SK-N-SH treated with all-trans-retinoic acid at 6 μM for 48 hours (cell line): ENCODE measurements at regions not wholly inside any gene's neighbourhood (a gene's known extent, or its start where the extent isn't known, plus 50 kb on each side); places are given as distances from the start of the nearest gene placed in this dataset.

Experiments
- ATAC-seq: fragments of 200-7000 bp; cut with Tn5 transposase; 3 replicates; pipeline ENCODE4 v1.9.1; 2020; ENCODE audit warnings: mild to moderate bottlenecking, moderate library complexity
- ARNTL ChIP-seq: fragments of 450-650 bp; formaldehyde crosslinking; IDR thresholded peaks from 2 replicates; pipeline ENCODE4 v1.5.0; 2020; ENCODE audit warnings: low read depth, mild to moderate bottlenecking, moderate library complexity, borderline replicate concordance
- BACH2 ChIP-seq: fragments of 250-450 bp; sonication (Bioruptor Pico); IDR thresholded peaks from 2 replicates; pipeline ENCODE4 v1.9.0; 2021; ENCODE audit warnings: mild to moderate bottlenecking, borderline replicate concordance
- ESRRG ChIP-seq: fragments of 250-450 bp; sonication (Bioruptor Pico); IDR thresholded peaks from 2 replicates; pipeline ENCODE4 v1.6.1; 2021; ENCODE audit warnings: mild to moderate bottlenecking
- GLIS3 ChIP-seq: fragments of 250-450 bp; sonication (Bioruptor Pico); IDR thresholded peaks from 2 replicates; pipeline ENCODE4 v1.5.0; 2020; ENCODE audit warnings: mild to moderate bottlenecking, moderate library complexity
- ISL1 ChIP-seq: fragments of 250-450 bp; sonication (Bioruptor Pico); IDR thresholded peaks from 2 replicates; pipeline ENCODE4 v2.1.2; 2022; ENCODE audit warnings: mild to moderate bottlenecking, moderate library complexity
- OSR1 ChIP-seq: fragments of 250-450 bp; sonication (Bioruptor Pico); IDR thresholded peaks from 2 replicates; pipeline ENCODE4 v1.8.0; 2022; ENCODE audit warnings: moderate library complexity, mild to moderate bottlenecking, inconsistent platforms
- PPARA ChIP-seq: fragments of 250-450 bp; sonication (Bioruptor Pico); IDR thresholded peaks from 2 replicates; pipeline ENCODE4 v1.5.0; 2020; ENCODE audit warnings: mild to moderate bottlenecking, borderline replicate concordance
- RARB ChIP-seq: fragments of 250-450 bp; sonication (Bioruptor Pico); IDR thresholded peaks from 2 replicates; pipeline ENCODE4 v1.8.0; 2021; ENCODE audit warnings: mild to moderate bottlenecking, moderate library complexity
- SNAI2 ChIP-seq: fragments of 250-450 bp; sonication (Bioruptor Pico); IDR thresholded peaks from 2 replicates; pipeline ENCODE4 v1.5.0; 2020; ENCODE audit warnings: mild to moderate bottlenecking, moderate library complexity
- TCF4 ChIP-seq: fragments of 250-450 bp; sonication (Bioruptor Pico); IDR thresholded peaks from 2 replicates; pipeline ENCODE4 v1.8.0; 2021; ENCODE audit warnings: mild to moderate bottlenecking, moderate library complexity, borderline replicate concordance
- TOX ChIP-seq: fragments of 250-450 bp; sonication (Bioruptor Pico); IDR thresholded peaks from 2 replicates; pipeline ENCODE4 v1.8.0; 2021; ENCODE audit warnings: mild to moderate bottlenecking, moderate library complexity, borderline replicate concordance
- ZC3H10 ChIP-seq: fragments of 250-450 bp; sonication (Bioruptor Pico); IDR thresholded peaks from 2 replicates; pipeline ENCODE4 v1.5.1; 2021; ENCODE audit warnings: mild to moderate bottlenecking, moderate library complexity
- ZFP3 ChIP-seq: fragments of 250-450 bp; sonication (Bioruptor Pico); IDR thresholded peaks from 2 replicates; pipeline ENCODE4 v1.5.0; 2020; ENCODE audit warnings: mild to moderate bottlenecking, moderate library complexity
- ZFP30 ChIP-seq: fragments of 450-650 bp; formaldehyde crosslinking; IDR thresholded peaks from 2 replicates; pipeline ENCODE4 v1.5.0; 2022; ENCODE audit warnings: mild to moderate bottlenecking, moderate library complexity
- ZNF565 ChIP-seq: fragments of 450-650 bp; formaldehyde crosslinking; conservative IDR thresholded peaks from 2 replicates; pipeline ENCODE4 v1.5.0; 2020; ENCODE audit warnings: low read depth, mild to moderate bottlenecking, moderate library complexity
- ZNF70 ChIP-seq: fragments of 450-650 bp; formaldehyde crosslinking; IDR thresholded peaks from 2 replicates; pipeline ENCODE4 v1.5.0; 2020; ENCODE audit warnings: mild to moderate bottlenecking, moderate library complexity
- ZNF8 ChIP-seq: fragments of 450-650 bp; formaldehyde crosslinking; IDR thresholded peaks from 2 replicates; pipeline ENCODE4 v1.5.0; 2020; ENCODE audit warnings: mild to moderate bottlenecking, moderate library complexity
- TF ChIP-seq, protein P1 (sequence below): fragments of 250-450 bp; sonication (Bioruptor Pico); IDR thresholded peaks from 2 replicates; pipeline ENCODE4 v1.5.1; 2021; ENCODE audit warnings: mild to moderate bottlenecking, moderate library complexity
- TF ChIP-seq, protein P2 (sequence below): fragments of 250-450 bp; sonication (Bioruptor Pico); IDR thresholded peaks from 2 replicates; pipeline ENCODE4 v1.5.0; 2020; ENCODE audit warnings: mild to moderate bottlenecking, moderate library complexity
- TF ChIP-seq, protein P3 (sequence below): fragments of 250-450 bp; sonication (Bioruptor Pico); IDR thresholded peaks from 2 replicates; pipeline ENCODE4 v1.8.0; 2021; ENCODE audit warnings: low read depth, mild to moderate bottlenecking, moderate library complexity, borderline replicate concordance

DNA sequence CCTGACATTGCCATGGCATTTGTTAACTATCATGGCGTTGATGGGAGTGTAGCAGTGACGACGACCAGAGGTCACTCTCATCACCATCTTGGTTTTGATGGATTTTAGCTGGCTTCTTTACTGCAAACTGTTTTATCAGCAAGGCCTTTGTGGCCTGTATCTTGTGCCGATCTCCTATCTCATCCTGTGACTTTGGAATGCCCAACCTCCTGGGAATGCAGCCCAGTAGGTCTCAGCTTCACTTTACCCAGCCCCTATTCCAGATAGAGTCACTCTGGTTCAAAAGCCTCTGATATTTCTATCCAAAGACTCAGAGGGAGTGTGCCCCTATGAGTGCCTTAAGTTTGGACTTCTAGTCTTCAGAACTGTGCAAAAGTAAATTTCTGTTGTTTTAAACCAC lies 130.1 kb downstream of the ADAMTS1 start:
- ATAC-seq = no peak
- TF ChIP-seq, protein P1, sequence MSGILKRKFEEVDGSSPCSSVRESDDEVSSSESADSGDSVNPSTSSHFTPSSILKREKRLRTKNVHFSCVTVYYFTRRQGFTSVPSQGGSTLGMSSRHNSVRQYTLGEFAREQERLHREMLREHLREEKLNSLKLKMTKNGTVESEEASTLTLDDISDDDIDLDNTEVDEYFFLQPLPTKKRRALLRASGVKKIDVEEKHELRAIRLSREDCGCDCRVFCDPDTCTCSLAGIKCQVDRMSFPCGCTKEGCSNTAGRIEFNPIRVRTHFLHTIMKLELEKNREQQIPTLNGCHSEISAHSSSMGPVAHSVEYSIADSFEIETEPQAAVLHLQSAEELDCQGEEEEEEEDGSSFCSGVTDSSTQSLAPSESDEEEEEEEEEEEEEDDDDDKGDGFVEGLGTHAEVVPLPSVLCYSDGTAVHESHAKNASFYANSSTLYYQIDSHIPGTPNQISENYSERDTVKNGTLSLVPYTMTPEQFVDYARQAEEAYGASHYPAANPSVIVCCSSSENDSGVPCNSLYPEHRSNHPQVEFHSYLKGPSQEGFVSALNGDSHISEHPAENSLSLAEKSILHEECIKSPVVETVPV (CRISPR knock-in tag) = no peak
- TF ChIP-seq ZFP30 = no peak
- no peak for TF ChIP-seq OSR1 (CRISPR knock-in tag)
- no peak for TF ChIP-seq ZC3H10 (CRISPR knock-in tag)
- no peak for TF ChIP-seq GLIS3 (CRISPR knock-in tag)
- no peak for TF ChIP-seq PPARA
- TF ChIP-seq ARNTL (CRISPR knock-in tag) = no peak
- no peak for TF ChIP-seq ZFP3 (CRISPR knock-in tag)

DNA sequence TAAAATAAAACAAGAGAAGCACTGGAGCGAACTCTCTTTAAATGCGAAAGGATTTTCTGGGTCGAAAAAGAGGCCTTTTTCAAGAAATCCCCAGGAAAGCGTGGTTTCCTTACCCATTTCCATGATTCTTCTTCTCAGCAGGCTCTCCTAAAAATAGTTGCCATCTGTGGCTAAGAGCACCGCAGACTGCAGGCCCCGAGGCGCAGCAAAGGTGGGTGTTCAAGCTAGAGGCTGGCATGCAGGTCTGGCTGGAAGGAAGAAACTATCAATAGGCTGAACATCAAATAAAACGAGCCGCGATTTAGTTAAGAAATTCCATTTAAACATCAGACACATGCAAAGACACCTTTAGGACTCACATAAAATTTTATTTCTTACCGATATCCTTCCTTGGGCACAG lies 135.1 kb downstream of the ADAMTS1 start:
- no peak for ATAC-seq
- TF ChIP-seq, protein P2, sequence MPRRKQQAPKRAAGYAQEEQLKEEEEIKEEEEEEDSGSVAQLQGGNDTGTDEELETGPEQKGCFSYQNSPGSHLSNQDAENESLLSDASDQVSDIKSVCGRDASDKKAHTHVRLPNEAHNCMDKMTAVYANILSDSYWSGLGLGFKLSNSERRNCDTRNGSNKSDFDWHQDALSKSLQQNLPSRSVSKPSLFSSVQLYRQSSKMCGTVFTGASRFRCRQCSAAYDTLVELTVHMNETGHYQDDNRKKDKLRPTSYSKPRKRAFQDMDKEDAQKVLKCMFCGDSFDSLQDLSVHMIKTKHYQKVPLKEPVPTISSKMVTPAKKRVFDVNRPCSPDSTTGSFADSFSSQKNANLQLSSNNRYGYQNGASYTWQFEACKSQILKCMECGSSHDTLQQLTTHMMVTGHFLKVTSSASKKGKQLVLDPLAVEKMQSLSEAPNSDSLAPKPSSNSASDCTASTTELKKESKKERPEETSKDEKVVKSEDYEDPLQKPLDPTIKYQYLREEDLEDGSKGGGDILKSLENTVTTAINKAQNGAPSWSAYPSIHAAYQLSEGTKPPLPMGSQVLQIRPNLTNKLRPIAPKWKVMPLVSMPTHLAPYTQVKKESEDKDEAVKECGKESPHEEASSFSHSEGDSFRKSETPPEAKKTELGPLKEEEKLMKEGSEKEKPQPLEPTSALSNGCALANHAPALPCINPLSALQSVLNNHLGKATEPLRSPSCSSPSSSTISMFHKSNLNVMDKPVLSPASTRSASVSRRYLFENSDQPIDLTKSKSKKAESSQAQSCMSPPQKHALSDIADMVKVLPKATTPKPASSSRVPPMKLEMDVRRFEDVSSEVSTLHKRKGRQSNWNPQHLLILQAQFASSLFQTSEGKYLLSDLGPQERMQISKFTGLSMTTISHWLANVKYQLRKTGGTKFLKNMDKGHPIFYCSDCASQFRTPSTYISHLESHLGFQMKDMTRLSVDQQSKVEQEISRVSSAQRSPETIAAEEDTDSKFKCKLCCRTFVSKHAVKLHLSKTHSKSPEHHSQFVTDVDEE (CRISPR knock-in tag) = no peak
- no peak for TF ChIP-seq BACH2 (CRISPR knock-in tag)
- no peak for TF ChIP-seq ZFP30
- TF ChIP-seq GLIS3 (CRISPR knock-in tag) = no peak
- TF ChIP-seq ESRRG = no peak
- TF ChIP-seq ISL1 = no peak
- TF ChIP-seq, protein P1 (CRISPR knock-in tag) = no peak
- no peak for TF ChIP-seq OSR1 (CRISPR knock-in tag)
- TF ChIP-seq, protein P3, sequence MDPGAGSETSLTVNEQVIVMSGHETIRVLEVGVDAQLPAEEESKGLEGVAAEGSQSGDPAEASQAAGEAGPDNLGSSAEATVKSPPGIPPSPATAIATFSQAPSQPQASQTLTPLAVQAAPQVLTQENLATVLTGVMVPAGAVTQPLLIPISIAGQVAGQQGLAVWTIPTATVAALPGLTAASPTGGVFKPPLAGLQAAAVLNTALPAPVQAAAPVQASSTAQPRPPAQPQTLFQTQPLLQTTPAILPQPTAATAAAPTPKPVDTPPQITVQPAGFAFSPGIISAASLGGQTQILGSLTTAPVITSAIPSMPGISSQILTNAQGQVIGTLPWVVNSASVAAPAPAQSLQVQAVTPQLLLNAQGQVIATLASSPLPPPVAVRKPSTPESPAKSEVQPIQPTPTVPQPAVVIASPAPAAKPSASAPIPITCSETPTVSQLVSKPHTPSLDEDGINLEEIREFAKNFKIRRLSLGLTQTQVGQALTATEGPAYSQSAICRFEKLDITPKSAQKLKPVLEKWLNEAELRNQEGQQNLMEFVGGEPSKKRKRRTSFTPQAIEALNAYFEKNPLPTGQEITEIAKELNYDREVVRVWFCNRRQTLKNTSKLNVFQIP (CRISPR knock-in tag) = no peak
- TF ChIP-seq ZFP3 (CRISPR knock-in tag) = no peak
- TF ChIP-seq SNAI2 (CRISPR knock-in tag) = no peak
- TF ChIP-seq TOX (CRISPR knock-in tag) = no peak
- no peak for TF ChIP-seq RARB (CRISPR knock-in tag)
- TF ChIP-seq ZNF8 (CRISPR knock-in tag) = no peak
- TF ChIP-seq PPARA = no peak
- TF ChIP-seq ARNTL (CRISPR knock-in tag) = no peak
- TF ChIP-seq ZNF70 (CRISPR knock-in tag) = no peak
- TF ChIP-seq TCF4 = no peak

DNA sequence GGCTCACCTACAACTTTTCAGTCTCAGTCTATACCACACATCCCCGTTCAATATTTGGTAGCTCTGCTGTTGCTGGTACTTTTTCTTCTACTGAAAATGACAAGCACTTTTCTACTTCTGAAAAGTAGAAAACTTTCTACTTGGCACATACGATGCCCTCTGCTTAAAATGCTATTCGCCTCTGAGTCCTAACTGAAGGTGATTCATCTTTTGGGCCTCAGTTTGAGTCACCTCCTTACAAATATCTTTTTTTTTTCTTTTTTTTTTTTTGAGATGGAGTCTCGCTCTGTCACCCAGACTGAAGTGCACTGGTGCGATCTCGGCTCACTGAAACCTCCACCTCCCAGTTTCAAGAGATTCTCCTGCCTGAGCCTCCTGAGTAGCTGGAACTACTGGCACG lies 136.0 kb upstream of the CYYR1 start:
- TF ChIP-seq SNAI2 (CRISPR knock-in tag) = no peak
- no peak for TF ChIP-seq ZNF565 (CRISPR knock-in tag)
- TF ChIP-seq, protein P3 (CRISPR knock-in tag) = no peak
- TF ChIP-seq ZC3H10 (CRISPR knock-in tag) = no peak
- ATAC-seq = no peak
